Erythroblast (primary cell): ENCODE measurements at regions not wholly inside any gene's neighbourhood (a gene's known extent, or its start where the extent isn't known, plus 50 kb on each side); places are given as distances from the start of the nearest gene placed in this dataset.

Experiments
- GATA1 ChIP-seq: IDR thresholded peaks from 2 replicates; pipeline ENCODE4 v1.6.1; 2011; ENCODE audit warnings: low read depth, mild to moderate bottlenecking, control low read depth, low read length, moderate library complexity
- POLR2A ChIP-seq: IDR thresholded peaks from 2 replicates; pipeline ENCODE4 v1.6.1; 2011; ENCODE audit warnings: mild to moderate bottlenecking, low read length

GRCh38 chrX:45860450-45860849 is 659.8 kb upstream of the DIPK2B start:
- TF ChIP-seq POLR2A (no peak), GATA1 (no peak)
